Epidermal melanocyte (primary cell): ENCODE measurements at regions not wholly inside any gene's neighbourhood (a gene's known extent, or its start where the extent isn't known, plus 50 kb on each side); places are given as distances from the start of the nearest gene placed in this dataset.
"Not testable (repeated sequence)": the region's sequence is repeated elsewhere in the genome, so short reads cannot be mapped to it uniquely, and the experiment has no call there.

Experiments used
- DNase-seq: peaks from one replicate; pipeline ENCODE4 v3.0.0; 2011; ENCODE audit warnings: low spot score; ENCODE audit not compliant: insufficient read length

DNA sequence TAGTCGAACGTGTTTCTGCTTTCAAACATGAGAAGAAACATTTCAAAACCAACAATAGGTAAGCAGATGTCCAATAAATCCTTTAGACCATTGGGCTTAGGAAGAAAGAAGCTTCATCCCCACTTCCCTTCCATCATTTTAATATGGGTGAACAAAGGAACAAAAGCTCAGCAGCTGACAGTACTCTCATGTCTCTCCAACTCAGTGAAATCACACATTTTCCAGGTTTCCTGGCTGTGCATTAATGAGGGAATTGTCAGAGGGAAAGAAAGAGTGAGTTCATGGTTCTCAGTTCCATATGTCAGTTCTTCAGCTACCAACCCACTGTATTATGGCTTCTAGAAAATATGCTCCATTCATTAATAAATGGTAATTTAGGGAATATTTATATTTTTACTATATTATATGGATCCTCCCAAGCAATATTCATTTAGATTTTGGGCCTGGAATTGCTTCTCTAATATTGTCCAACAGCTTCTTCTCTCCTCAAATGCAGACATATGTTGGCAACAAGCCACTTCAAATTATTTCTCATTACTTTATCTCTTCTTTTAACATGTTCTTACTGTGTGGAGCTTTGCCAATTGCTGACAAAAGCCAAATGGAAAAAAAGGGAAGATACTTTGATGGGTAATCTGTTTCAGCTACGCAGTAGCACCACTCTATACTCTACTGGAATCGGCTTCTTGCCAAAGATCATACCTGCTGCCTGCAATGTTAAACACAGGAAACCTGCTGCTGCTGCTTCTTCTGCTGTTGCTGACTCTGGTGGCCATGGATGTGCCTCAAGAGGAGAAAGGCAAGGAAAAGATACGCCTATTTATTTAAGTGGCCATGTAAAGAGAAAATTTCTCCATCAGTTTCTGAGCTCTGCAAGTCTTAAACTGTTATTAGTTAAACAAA is 1757.6 kb downstream of the ARAP2 start:
- DNase-seq: no peak

DNA sequence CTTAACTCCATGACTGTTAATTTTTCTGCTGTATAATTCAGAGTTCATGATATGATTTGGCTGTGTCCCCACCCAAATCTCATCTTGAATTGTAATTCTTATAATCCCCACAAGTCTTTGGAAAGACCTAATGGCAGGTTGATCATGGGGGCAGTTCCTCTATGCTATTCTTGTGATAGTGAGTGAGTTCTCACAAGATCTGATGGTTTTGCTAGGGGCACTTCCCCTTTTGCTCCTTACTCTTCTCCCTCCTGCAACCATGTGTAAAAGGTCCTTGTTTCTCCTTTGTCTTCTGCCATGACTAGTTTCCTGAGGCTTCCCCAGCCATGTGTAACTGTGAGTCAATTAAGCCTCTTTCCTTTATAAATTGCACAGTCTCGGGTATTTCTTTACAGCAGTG is 1751.9 kb downstream of the ARAP2 start:
- DNase-seq: no peak

DNA sequence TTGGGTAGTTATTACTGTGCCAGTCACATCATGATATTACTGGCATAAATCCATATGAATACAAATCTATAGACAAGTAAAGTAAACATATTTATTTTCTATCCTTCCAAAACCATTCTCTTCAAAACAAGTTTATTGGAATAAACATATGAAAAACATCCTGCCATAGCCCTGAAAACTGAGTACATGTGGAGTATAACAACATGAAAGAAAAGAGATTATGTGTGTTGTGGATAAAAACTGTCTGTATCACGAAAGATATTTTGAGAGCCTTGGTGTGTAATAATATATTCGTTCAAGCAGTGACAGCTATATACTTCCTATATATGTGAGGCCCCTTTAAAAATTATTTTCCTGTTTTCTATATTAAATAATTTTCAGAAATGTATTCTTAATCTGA is 1742.2 kb downstream of the ARAP2 start:
- no peak for DNase-seq

DNA sequence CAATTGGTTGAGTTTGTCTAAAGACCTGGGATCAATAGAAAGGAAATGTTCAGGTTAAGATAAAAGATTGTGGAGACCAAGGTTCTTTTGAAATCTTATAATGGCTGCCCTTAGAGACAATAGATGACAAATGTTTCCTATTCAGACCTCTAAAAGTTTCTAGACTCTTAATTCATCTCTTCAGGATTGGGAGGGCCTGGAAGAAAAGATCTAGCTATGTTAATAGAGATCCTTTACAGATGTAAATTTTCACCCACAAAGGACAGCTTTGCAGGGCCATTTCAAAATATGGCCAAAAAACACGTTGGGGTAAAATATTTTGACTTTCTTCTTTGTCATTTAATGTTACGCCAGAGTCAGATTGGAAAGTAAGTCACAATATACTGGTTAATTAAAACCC is 1739.6 kb downstream of the ARAP2 start:
- DNase-seq: not testable (repeated sequence)

DNA sequence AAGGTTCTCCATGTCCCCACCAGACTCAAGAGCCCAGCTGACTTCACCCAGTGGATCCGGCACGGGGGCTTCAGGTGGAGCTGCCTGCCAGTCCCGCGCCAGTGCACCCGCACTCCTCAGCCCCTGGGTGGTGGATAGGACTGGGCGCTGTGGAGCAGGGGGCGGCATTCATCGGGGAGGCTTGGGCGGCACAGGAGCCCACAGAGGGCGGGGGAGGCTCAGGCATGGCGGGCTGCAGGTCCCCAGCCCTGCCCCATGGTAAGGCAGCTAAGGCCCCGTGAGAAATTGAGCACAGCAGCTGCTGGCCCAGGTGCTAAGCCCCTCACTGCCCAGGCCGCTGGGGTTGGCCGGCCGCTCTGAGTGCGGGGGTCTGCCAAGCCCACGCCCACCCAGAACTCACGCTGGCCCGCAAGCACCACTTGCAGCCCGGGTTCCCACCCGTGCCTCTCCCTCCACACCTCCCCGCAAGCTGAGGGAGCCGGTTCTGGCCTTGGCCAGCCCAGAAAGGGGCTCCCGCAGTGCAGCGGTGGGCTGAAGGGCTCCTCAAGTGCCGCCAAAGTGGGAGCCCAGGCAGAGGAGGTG is 1737.7 kb downstream of the ARAP2 start:
- not testable (repeated sequence) for DNase-seq

- DNase-seq: no peak
These were observed 1731.7 kb downstream of the ARAP2 start for GRCh38 chr4:34512616-34513015.

DNA sequence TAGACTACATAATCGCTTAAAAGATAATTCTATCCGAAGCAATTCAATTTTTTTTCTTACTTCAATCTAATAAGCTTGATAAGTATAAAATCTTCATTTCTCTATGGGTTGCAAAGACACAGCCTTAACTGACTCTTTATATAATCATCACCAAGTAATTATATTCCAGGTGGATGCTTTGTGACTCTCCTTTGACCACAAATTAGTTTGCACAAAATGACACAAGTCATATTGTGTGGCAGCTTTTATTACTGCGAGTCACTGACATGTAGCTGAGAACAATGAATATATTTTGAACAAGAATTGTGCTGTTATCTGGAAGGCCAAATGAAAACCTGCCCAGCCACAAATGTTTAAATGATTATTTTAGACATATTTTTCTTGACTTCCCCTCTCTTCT is 1727.8 kb downstream of the ARAP2 start:
- no peak for DNase-seq

- DNase-seq: no peak
These were observed 1709.4 kb downstream of the ARAP2 start for GRCh38 chr4:34534916-34535315.

GRCh38 chr4:34566091-34566490 is 1678.2 kb downstream of the ARAP2 start:
- no peak for DNase-seq

- no peak for DNase-seq
These were observed 1672.3 kb downstream of the ARAP2 start for GRCh38 chr4:34572026-34572425.

DNA sequence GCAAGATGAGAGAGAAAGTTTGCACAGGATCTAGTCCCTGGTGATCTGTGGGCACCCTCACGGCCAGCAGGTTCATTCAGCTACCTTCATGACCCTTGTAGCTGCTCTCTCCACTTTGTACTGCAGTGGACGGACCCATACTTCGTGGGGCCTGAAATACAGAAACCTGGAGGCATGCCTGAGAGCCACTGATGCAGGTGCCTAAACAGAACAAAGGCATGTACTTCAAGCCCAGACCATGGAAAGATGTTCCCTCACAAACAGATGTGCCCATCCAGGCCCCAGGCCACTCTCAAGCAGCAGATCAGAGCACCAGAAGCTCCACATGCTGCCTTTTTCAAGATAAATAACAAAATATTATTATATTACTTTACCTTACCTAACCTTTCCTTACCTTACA is 1629.0 kb downstream of the ARAP2 start:
- no peak for DNase-seq

DNA sequence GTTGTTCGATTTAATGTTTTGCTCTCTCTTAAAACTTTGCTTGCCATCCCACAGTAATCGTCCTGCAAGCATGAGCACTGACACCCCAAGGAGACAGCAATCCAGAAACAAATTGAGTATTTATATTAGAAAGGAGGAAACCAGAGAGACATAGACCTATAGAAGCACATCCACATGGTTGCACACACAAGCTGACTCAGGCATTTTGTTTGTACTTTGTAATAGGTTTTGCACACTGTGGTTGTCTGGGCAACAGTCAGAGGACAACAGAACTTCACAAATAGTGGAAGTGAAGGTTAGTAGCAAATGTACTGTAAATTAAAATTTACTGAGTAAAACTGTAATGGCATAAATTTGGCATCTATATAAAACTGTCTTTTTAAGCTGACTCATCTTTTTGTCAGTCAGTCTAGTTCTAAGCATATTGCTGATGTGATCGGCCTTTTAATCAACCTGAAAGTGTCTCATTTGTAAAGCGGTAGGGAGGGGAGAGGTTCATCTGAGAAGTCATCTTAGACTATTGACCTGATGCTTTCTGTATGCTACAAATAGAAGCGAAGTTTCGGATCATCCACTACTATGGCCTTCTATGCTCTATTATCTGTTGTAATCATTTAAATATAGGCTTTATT is 1624.7 kb downstream of the ARAP2 start:
- no peak for DNase-seq

- no peak for DNase-seq
These were observed 1615.8 kb downstream of the ARAP2 start for GRCh38 chr4:34628471-34628870.

DNA sequence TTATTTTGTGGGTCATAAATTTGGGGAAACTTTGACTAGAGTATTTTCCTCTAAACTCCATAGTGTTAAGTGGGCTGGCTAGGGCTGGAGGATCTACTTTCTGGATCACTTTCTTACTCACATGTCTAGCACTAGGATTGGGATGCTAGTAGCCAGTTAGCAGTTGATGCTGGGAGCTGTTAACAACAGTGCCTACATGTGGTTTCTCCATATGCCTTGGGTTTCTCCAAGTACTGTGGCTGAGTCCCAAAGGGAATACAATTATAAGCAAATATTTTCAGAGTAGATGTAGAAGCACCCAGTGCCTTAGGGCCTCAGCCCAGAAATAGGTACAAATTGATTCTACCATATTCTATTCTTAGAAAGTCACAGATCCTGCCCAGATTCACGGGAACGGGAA is 1614.9 kb downstream of the ARAP2 start:
- no peak for DNase-seq

DNA sequence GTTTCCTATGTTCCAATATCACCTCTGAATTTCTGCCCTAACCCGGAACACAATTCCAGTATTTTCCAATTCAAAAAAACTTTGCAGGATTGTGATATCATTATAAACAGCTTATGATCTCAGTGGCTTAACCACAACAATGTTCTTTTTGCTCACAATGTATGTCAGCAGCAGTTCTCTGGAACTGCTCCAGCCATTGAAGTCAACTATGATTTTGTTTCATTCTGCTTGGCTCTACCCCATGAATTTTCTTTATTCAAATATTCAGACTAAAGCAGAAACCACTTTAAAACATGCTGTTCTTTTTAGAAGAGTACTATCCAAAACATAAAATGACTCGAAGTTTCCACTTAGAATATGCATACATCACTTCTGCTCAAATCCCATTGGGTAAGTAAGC is 1611.1 kb downstream of the ARAP2 start:
- no peak for DNase-seq

DNA sequence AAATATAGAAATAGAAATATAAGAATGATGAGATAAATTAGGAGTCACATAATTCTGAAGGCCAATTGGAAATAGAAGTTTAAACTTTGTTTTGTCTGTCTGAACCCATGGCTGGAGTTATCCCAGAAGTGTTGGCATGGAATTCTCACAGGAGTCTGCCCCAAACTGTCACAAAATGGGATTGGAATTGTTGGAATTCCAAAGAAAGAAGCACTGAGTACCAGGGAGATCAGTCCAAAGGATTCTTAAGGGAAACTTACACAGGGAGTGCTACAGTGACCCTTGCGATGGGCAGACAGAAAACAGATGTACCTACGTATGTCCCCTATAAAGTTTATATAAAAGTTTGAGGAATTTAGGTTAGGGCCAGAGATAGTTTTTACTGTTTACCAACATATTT is 1607.7 kb downstream of the ARAP2 start:
- DNase-seq: no peak

DNA sequence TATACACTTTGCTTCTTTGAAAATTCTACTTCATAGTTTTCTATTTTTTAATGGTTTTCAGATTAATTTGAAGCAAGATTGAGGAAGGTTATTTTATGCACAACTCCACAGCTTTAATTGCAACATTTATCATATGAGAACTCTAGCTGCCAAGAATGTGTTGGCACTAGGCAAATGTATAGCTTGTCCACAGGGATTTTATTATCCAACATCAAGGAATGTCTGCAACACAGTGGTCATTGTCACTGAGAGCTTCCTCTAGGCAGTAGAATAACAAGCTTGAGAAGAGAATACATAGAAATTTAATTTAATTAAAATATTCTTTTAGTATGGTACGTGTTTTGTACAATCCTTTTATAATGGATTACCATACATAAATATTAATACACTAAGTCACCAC is 1600.8 kb downstream of the ARAP2 start:
- no peak for DNase-seq

DNA sequence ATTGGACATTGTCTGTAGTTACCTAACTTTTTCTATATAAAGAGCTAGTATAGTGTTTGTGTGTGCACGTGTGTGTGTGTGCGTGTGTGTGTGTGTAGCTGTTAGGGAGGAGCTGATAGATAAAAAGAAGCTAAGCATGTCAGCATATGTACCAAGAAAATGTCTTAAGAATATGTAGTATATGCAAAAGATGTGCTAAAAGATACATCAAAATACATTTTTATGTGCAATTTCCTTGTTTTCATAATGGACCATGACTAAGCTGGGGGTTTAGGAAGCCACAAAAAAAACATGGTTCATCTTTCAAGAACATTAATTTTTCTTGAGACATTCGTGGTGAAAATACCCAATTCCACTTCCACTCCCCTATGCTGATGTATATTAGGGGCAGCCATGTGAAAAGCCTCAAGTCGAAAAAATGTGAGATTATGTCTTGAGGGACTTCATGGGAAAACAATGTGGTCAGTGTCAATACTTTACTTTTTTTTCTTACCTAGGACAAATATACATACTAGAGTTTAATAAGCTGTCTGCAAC is 1599.7 kb downstream of the ARAP2 start:
- DNase-seq: no peak

- no peak for DNase-seq
These were observed 1594.6 kb downstream of the ARAP2 start for GRCh38 chr4:34649716-34650115.

DNA sequence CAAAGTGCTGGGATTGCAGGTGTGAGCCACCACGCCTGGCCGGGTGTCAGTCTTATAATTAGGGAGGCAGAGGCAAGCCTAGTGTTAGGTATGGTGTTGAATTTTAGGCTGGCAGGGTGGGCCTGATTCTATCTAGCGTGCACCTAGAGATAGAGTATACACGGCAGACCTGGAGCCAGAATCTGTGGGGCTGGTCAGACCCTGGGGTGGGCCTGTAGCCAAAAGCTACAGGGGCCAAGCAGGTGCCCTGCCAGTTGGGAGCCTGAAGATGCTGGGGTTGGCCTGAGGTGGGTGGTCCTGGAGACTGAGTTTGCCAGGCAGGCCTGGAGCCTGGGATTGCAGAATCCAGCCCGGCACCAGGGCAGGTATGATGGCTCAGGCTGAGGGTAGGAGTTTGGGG is 1580.3 kb downstream of the ARAP2 start:
- no peak for DNase-seq

- DNase-seq: no peak
These were observed 1567.9 kb downstream of the ARAP2 start for GRCh38 chr4:34676400-34676799.

GRCh38 chr4:34678431-34678830 is 1565.9 kb downstream of the ARAP2 start:
- DNase-seq: no peak
